ENCODE measurements at regions not wholly inside any gene's neighbourhood (a gene's known extent, or its start where the extent isn't known, plus 50 kb on each side); places are given as distances from the start of the nearest gene placed in this dataset.

DNA sequence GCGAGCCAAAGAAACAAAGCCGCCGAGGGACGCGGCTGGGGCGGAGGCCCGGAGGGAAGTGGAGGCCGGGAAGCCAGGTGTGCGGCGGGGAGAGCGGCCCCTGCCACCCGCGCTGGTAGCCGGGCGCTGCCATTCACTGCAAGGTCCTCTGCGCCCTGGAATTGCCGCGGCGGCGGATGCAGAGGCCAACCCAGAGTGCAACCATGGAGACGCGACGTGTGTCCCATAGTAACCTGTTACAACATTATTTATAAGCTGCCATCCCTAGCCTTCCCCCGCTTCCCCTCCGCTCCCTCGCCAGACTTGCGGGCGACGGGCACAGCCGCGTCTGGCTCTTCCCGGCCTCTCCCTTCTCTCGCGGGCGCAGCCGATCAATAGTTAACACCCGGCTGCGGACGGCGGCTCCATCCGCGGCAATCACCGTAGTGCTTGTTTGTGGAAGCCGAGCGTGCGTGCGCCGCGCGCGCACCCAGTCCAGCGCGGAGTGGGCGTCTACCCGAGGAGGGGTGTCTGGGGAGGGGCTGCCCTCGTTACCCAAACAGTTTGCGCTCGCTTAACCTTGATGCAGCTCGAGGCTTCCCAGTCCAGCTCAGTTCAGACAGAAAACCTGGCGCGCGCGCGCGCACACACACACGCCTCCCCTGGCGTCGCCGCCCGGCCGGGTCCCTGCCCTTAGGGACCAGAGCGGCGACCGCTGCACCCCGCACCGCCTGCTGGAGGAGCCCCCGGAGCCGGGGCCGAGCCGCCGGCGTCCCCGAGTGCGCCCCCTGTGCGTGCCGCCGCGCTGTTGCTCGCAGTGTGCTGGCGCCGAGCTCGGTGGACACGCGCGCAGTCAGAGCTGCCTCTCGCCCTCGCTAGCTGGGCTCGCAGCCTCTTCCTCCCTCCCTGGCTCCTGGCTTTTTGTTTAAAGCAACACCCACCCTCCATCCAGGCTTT lies 165.4 kb upstream of the DPP6 start:
- H3K4me2 ChIP-seq (ENCODE audit: low read length), result peak overlapping the region; percentile 35
- H3K9me2 ChIP-seq (ENCODE audit: insufficient read depth, low read length), result no peaks in the 10 kb centered on the region
- peak overlapping the region; percentile 8 for H3K27ac ChIP-seq (ENCODE audit: low read length)
- H3K4me3 ChIP-seq (ENCODE audit: low read length), result peak overlapping the region; percentile 77
- H3K79me2 ChIP-seq (replicated peaks; ENCODE audit: insufficient read depth, low read length), result no peaks in the 10 kb centered on the region
- peak overlapping the region; percentile 64 for H3K9ac ChIP-seq (ENCODE audit: low read length)
- no peaks in the 10 kb centered on the region for H3F3A ChIP-seq (ENCODE audit: insufficient read depth, low read length, poor library complexity, severe bottlenecking)
- H3K36me3 ChIP-seq (ENCODE audit: insufficient read depth, low read length), result no peaks in the 10 kb centered on the region
- peak overlapping the region; percentile 8 for H2AFZ ChIP-seq (ENCODE audit: low read depth, low read length)
- peaks cover 22% of the 10 kb centered on the region for H3K27me3 ChIP-seq (ENCODE audit: insufficient read depth, low read depth, low read length)
- TF ChIP-seq EZH2 (IDR thresholded peaks at IDR 0.05; ENCODE audit: borderline replicate concordance, insufficient read depth, low read length, poor library complexity, severe bottlenecking) (no peak), EP300 (conservative IDR thresholded peaks at IDR 0.05; ENCODE audit: poor library complexity, severe bottlenecking) (no peak), POLR2AphosphoS5 (IDR thresholded peaks at IDR 0.05) (no peak), CTCF (IDR thresholded peaks at IDR 0.05; ENCODE audit: poor library complexity, severe bottlenecking) (peak; percentile 84), REST (IDR thresholded peaks at IDR 0.05; ENCODE audit: borderline replicate concordance) (no peak), RAD21 (conservative IDR thresholded peaks at IDR 0.05) (peak; percentile 50), SMC3 (conservative IDR thresholded peaks at IDR 0.05; ENCODE audit: poor library complexity) (peak; percentile 70), TAF1 (IDR thresholded peaks at IDR 0.05; ENCODE audit: low read depth) (no peak), MXI1 (conservative IDR thresholded peaks at IDR 0.05; ENCODE audit: poor library complexity, severe bottlenecking) (peak; percentile 45)
- no peaks in the 10 kb centered on the region for H3K9me3 ChIP-seq (ENCODE audit: low read length)
- no peaks in the 10 kb centered on the region for H4K20me1 ChIP-seq (ENCODE audit: insufficient read depth)

- Histone ChIP-seq H4K20me1 (ENCODE audit: insufficient read depth) (no peaks in the 10 kb centered on the region), H3K36me3 (ENCODE audit: insufficient read depth, low read length) (no peaks in the 10 kb centered on the region), H3K4me3 (ENCODE audit: low read length) (peak overlapping the region; percentile 77), H3K27ac (ENCODE audit: low read length) (no peak overlapping the region), H2AFZ (ENCODE audit: low read depth, low read length) (no peak overlapping the region), H3K9ac (ENCODE audit: low read length) (peak overlapping the region; percentile 64), H3K9me3 (ENCODE audit: low read length) (no peaks in the 10 kb centered on the region), H3F3A (ENCODE audit: insufficient read depth, low read length, poor library complexity, severe bottlenecking) (no peaks in the 10 kb centered on the region), H3K27me3 (ENCODE audit: insufficient read depth, low read depth, low read length) (peaks cover 22% of the 10 kb centered on the region), H3K9me2 (ENCODE audit: insufficient read depth, low read length) (no peaks in the 10 kb centered on the region), H3K79me2 (replicated peaks; ENCODE audit: insufficient read depth, low read length) (no peaks in the 10 kb centered on the region), H3K4me2 (ENCODE audit: low read length) (peak overlapping the region; percentile 35)
- TF ChIP-seq CTCF (IDR thresholded peaks at IDR 0.05; ENCODE audit: poor library complexity, severe bottlenecking), result no peak
These were observed 164.2 kb upstream of the DPP6 start for GRCh38 chr7:153887749-153888569.
